ENCODE measurements at regions not wholly inside any gene's neighbourhood (a gene's known extent, or its start where the extent isn't known, plus 50 kb on each side); places are given as distances from the start of the nearest gene placed in this dataset.

- H3K4me3 ChIP-seq (ENCODE audit: control insufficient read depth, low read depth, low read length) = no peak overlapping the region
- DNase-seq (ENCODE audit: low read depth) = no peak
- TF ChIP-seq, protein P1, sequence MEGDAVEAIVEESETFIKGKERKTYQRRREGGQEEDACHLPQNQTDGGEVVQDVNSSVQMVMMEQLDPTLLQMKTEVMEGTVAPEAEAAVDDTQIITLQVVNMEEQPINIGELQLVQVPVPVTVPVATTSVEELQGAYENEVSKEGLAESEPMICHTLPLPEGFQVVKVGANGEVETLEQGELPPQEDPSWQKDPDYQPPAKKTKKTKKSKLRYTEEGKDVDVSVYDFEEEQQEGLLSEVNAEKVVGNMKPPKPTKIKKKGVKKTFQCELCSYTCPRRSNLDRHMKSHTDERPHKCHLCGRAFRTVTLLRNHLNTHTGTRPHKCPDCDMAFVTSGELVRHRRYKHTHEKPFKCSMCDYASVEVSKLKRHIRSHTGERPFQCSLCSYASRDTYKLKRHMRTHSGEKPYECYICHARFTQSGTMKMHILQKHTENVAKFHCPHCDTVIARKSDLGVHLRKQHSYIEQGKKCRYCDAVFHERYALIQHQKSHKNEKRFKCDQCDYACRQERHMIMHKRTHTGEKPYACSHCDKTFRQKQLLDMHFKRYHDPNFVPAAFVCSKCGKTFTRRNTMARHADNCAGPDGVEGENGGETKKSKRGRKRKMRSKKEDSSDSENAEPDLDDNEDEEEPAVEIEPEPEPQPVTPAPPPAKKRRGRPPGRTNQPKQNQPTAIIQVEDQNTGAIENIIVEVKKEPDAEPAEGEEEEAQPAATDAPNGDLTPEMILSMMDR (conservative IDR thresholded peaks at IDR 0.05; ENCODE audit: control insufficient read depth, insufficient read depth, low read depth, low read length) = no peak
These were observed 267.1 kb upstream of the TMTC4 start for GRCh38 chr13:100941377-100942368.

- no peak for DNase-seq (ENCODE audit: low read depth)
- TF ChIP-seq, protein P1 (conservative IDR thresholded peaks at IDR 0.05; ENCODE audit: control insufficient read depth, insufficient read depth, low read depth, low read length) = no peak
- H3K4me3 ChIP-seq (ENCODE audit: control insufficient read depth, low read depth, low read length) = no peak overlapping the region
These were observed 266.1 kb upstream of the TMTC4 start for GRCh38 chr13:100940658-100941057.

- TF ChIP-seq, protein P1 (conservative IDR thresholded peaks at IDR 0.05; ENCODE audit: control insufficient read depth, insufficient read depth, low read depth, low read length) = no peak
- no peak overlapping the region for H3K4me3 ChIP-seq (ENCODE audit: control insufficient read depth, low read depth, low read length)
- DNase-seq (ENCODE audit: low read depth) = no peak
These were observed 259.2 kb upstream of the TMTC4 start for GRCh38 chr13:100933841-100934240.

DNA sequence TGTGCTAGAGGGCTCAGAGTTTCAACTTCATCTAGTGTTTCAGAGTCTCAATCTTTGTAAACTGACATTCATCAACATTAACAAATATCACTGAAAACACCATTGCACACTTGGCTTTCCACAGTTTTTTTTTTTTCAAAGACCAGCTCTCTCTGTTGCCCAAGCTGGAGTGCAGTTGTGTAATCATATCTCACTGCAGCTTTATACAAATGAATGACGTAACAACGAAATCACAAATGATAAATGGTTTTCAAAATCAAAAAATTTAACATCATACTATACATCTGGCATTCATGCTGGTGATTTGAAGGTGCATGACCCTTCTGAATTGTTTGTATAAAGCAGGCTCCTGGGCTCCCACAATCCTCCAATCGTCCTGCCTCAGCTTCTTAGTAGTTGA is 248.0 kb upstream of the TMTC4 start:
- TF ChIP-seq, protein P1 (conservative IDR thresholded peaks at IDR 0.05; ENCODE audit: control insufficient read depth, insufficient read depth, low read depth, low read length) = no peak
- H3K4me3 ChIP-seq (ENCODE audit: control insufficient read depth, low read depth, low read length) = no peak overlapping the region
- DNase-seq (ENCODE audit: low read depth) = peak; percentile 4

DNA sequence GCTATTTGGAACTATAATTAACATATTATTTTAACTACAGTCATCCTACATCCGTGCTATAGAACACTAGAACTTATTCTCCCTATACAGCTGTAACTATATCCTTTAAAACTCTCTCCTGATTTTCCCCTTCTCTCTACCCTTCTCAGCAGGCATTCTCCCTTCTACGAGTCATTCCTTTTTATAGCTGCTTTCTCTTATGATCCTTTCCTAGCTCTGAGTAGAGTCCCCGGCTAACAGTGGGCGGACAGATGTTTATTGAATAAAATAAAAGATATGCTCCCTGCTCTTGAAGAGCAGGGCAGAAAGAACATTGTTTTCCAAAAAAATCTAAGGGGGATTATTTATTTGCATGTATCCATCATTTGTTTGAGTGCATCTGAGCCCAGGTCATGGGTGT is 246.5 kb upstream of the TMTC4 start:
- TF ChIP-seq, protein P1 (conservative IDR thresholded peaks at IDR 0.05; ENCODE audit: control insufficient read depth, insufficient read depth, low read depth, low read length) = no peak
- no peak for DNase-seq (ENCODE audit: low read depth)
- H3K4me3 ChIP-seq (ENCODE audit: control insufficient read depth, low read depth, low read length) = no peak overlapping the region

DNA sequence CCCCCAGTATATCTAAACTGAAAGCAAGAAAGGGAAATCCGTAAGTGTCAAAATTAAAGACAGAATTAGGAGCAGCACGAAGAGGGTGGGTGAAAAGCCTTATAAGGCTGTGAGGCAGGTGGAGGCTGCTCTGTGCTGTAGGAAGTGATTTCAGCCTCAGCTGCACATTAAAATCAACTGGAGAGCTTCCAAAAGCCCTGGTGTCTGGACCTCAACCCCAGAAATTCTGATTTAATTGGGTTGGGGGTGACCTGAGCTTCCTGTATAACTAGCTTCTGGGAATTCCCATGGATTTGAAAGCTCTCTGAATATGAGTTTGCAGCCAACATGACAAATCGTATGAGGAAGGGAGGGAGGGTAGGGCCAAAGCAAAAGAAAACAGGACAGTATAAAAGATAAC is 242.4 kb upstream of the TMTC4 start:
- TF ChIP-seq, protein P1 (conservative IDR thresholded peaks at IDR 0.05; ENCODE audit: control insufficient read depth, insufficient read depth, low read depth, low read length) = no peak
- no peak overlapping the region for H3K4me3 ChIP-seq (ENCODE audit: control insufficient read depth, low read depth, low read length)
- no peak for DNase-seq (ENCODE audit: low read depth)

All from fibroblast of mammary gland (primary cell).